Hepatocyte (in vitro differentiated cells): ENCODE measurements at regions not wholly inside any gene's neighbourhood (a gene's known extent, or its start where the extent isn't known, plus 50 kb on each side); places are given as distances from the start of the nearest gene placed in this dataset.

ENCODE experiments used
- EZH2 ChIP-seq: fragments of 200-600 bp; sonication (generic); IDR thresholded peaks from 2 replicates; pipeline ENCODE4 v1.6.1; 2016; ENCODE audit warnings: antibody characterized with exemption, mild to moderate bottlenecking, borderline replicate concordance
- EZH2phosphoT487 ChIP-seq: fragments of 200-600 bp; sonication (generic); IDR thresholded peaks from one replicate; pipeline ENCODE4 v1.6.1; 2018; ENCODE audit warnings: antibody characterized with exemption, mild to moderate bottlenecking, low read depth, moderate library complexity; ENCODE audit not compliant: unreplicated experiment, severe bottlenecking
- TF ChIP-seq, protein P1 (sequence below): fragments of 200-600 bp; sonication (generic); IDR thresholded peaks from 2 replicates; pipeline ENCODE4 v1.5.1; 2016; ENCODE audit warnings: antibody characterized with exemption, mild to moderate bottlenecking; ENCODE audit not compliant: poor library complexity

DNA sequence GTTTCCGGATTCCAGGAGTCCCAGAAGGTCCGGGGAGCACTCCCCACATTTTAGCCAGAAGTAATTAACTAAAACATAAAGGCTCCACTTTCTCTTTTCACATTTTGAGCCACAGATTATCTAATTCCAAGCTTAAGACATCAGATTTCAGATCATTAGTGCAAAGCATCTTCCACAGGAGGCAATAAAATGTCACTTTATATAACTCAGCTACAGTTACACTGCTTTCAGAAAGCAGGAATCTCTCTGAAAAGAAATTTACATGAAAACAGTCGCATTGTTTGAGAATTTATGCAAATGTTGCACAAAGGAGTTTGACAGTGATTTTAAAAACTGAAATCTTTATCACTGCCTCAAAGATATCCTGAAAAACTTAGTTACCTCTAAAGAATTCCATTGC lies 99.7 kb downstream of the LMO4 start:
- TF ChIP-seq, protein P1, sequence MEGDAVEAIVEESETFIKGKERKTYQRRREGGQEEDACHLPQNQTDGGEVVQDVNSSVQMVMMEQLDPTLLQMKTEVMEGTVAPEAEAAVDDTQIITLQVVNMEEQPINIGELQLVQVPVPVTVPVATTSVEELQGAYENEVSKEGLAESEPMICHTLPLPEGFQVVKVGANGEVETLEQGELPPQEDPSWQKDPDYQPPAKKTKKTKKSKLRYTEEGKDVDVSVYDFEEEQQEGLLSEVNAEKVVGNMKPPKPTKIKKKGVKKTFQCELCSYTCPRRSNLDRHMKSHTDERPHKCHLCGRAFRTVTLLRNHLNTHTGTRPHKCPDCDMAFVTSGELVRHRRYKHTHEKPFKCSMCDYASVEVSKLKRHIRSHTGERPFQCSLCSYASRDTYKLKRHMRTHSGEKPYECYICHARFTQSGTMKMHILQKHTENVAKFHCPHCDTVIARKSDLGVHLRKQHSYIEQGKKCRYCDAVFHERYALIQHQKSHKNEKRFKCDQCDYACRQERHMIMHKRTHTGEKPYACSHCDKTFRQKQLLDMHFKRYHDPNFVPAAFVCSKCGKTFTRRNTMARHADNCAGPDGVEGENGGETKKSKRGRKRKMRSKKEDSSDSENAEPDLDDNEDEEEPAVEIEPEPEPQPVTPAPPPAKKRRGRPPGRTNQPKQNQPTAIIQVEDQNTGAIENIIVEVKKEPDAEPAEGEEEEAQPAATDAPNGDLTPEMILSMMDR, result no peak
- no peak for TF ChIP-seq EZH2
- no peak for TF ChIP-seq EZH2phosphoT487
